Fibroblast of lung (primary cell): ENCODE measurements at regions not wholly inside any gene's neighbourhood (a gene's known extent, or its start where the extent isn't known, plus 50 kb on each side); places are given as distances from the start of the nearest gene placed in this dataset.

Source experiments
- DNase-seq, 2 donors: peaks; one replicate each; pipeline versions ENCODE4 v3.0.0 to v3.0.0-alpha.2; 2010; ENCODE audit warnings: low read depth in 2 of 2
- H2AFZ ChIP-seq: 2 replicates; pipeline ENCODE4 v1.5.1; 2012; ENCODE audit warnings: low read length, control low read depth, inconsistent platforms
- H3K27ac ChIP-seq: 2 replicates; pipeline ENCODE4 v1.5.1; 2011; ENCODE audit warnings: low read length, control low read depth; ENCODE audit not compliant: insufficient read depth
- H3K27me3 ChIP-seq: 2 replicates; pipeline ENCODE4 v1.5.1; 2011; ENCODE audit warnings: mild to moderate bottlenecking, low read length; ENCODE audit not compliant: control insufficient read depth, insufficient read depth
- H3K36me3 ChIP-seq: 2 replicates; pipeline ENCODE4 v1.5.1; 2011; ENCODE audit warnings: low read length; ENCODE audit not compliant: control insufficient read depth, insufficient read depth
- H3K4me1 ChIP-seq: 2 replicates; pipeline ENCODE4 v1.5.1; 2011; ENCODE audit warnings: low read length; ENCODE audit not compliant: control insufficient read depth, insufficient read depth; ENCODE audit errors: extremely low read depth
- H3K4me2 ChIP-seq: 2 replicates; pipeline ENCODE4 v1.5.1; 2011; ENCODE audit warnings: low read length, control low read depth; ENCODE audit not compliant: insufficient read depth; ENCODE audit errors: extremely low read depth
- H3K4me3 ChIP-seq, 4 experiments: fragments of 200-600 bp in 1 of 4; sonication (generic) in 1 of 4; replicated peaks in 1 of 4; 2 replicates each; pipeline ENCODE4 v1.5.1; 2011 to 2016; ENCODE audit warnings: low read length in 4 of 4, low read depth in 3 of 4, mild to moderate bottlenecking in 3 of 4, control low read depth in 2 of 4, inconsistent platforms in 1 of 4, mixed read lengths in 1 of 4; ENCODE audit not compliant: insufficient read depth in 1 of 4; ENCODE audit errors: control extremely low read depth in 1 of 4
- H3K79me2 ChIP-seq: 2 replicates; pipeline ENCODE4 v1.5.1; 2012; ENCODE audit warnings: mild to moderate bottlenecking, low read length, inconsistent platforms; ENCODE audit not compliant: control insufficient read depth, insufficient read depth
- H3K9ac ChIP-seq: 2 replicates; pipeline ENCODE4 v1.5.1; 2011; ENCODE audit warnings: mild to moderate bottlenecking, low read length, control low read depth; ENCODE audit not compliant: insufficient read depth
- H3K9me3 ChIP-seq: 2 replicates; pipeline ENCODE4 v1.5.1; 2012; ENCODE audit warnings: low read depth, low read length; ENCODE audit not compliant: control insufficient read depth, insufficient read depth
- H4K20me1 ChIP-seq: 2 replicates; pipeline ENCODE4 v1.5.1; 2011; ENCODE audit warnings: low read length; ENCODE audit not compliant: control insufficient read depth, insufficient read depth; ENCODE audit errors: extremely low read depth
- CTCF ChIP-seq, 2 donors: IDR thresholded peaks in 1 of 2; conservative IDR thresholded peaks in 1 of 2; 1 replicate in 1 of 2; 2 replicates in 1 of 2; pipeline ENCODE4 v1.5.1; 2011 to 2012; ENCODE audit warnings: low read length in 2 of 2, control low read depth in 1 of 2, inconsistent platforms in 1 of 2, low read depth in 1 of 2, mild to moderate bottlenecking in 1 of 2
- EZH2 ChIP-seq: IDR thresholded peaks from 2 replicates; pipeline ENCODE4 v1.5.1; 2012; ENCODE audit warnings: low read length, control low read depth, mild to moderate bottlenecking; ENCODE audit errors: missing control alignments

GRCh38 chr18:38552732-38553321, 987.2 kb upstream of the CELF4 start:
- TF ChIP-seq EZH2 (no peak), CTCF (conservative IDR thresholded peaks at IDR 0.05 in 1 of 2, IDR thresholded peaks at IDR 0.05 in 1 of 2; ENCODE audit: low read depth in 1 of 2, low read length in 2 of 2) (no peak)
- no peak for DNase-seq

GRCh38 chr18:38551881-38552280, 986.3 kb upstream of the CELF4 start:
- Histone ChIP-seq H3K9ac (no peak overlapping the region), H3K79me2 (no peaks in the 10 kb centered on the region), H3K4me2 (no peak overlapping the region), H3K27me3 (no peaks in the 10 kb centered on the region), H3K27ac (no peak overlapping the region), H4K20me1 (no peaks in the 10 kb centered on the region), H3K36me3 (no peaks in the 10 kb centered on the region), H3K4me3 (no peak overlapping the region), H3K9me3 (no peaks in the 10 kb centered on the region), H2AFZ (no peak overlapping the region), H3K4me1 (no peaks in the 10 kb centered on the region)
- TF ChIP-seq EZH2 = no peak
- DNase-seq = no peak

More at GRCh38 chr18:38552732-38553321, 987.2 kb upstream of the CELF4 start:
- Histone ChIP-seq H3K36me3 (no peaks in the 10 kb centered on the region), H3K4me1 (no peaks in the 10 kb centered on the region), H3K27me3 (no peaks in the 10 kb centered on the region), H3K9ac (no peak overlapping the region), H3K4me2 (no peak overlapping the region), H2AFZ (no peak overlapping the region), H3K27ac (no peak overlapping the region), H3K4me3 (no peak overlapping the region), H3K79me2 (no peaks in the 10 kb centered on the region), H3K9me3 (no peaks in the 10 kb centered on the region), H4K20me1 (no peaks in the 10 kb centered on the region)

- no peaks in the 10 kb centered on the region for H3K27me3 ChIP-seq
- peak in 1 of 2 donors; percentile 1 for DNase-seq
- no peak overlapping the region for H3K4me3 ChIP-seq
- TF ChIP-seq CTCF (conservative IDR thresholded peaks at IDR 0.05 in 1 of 2, IDR thresholded peaks at IDR 0.05 in 1 of 2; ENCODE audit: low read depth in 1 of 2, low read length in 2 of 2) (no peak), EZH2 (no peak)
- H3K79me2 ChIP-seq = no peaks in the 10 kb centered on the region
- no peak overlapping the region for H2AFZ ChIP-seq
- no peak overlapping the region for H3K9ac ChIP-seq
- no peak overlapping the region for H3K27ac ChIP-seq
- H3K4me2 ChIP-seq = no peak overlapping the region
- H4K20me1 ChIP-seq = no peaks in the 10 kb centered on the region
- no peaks in the 10 kb centered on the region for H3K4me1 ChIP-seq
- H3K36me3 ChIP-seq = no peaks in the 10 kb centered on the region
- H3K9me3 ChIP-seq = no peaks in the 10 kb centered on the region
Measured at GRCh38 chr18:38545071-38545470, 979.5 kb upstream of the CELF4 start.
